ENCODE measurements at regions not wholly inside any gene's neighbourhood (a gene's known extent, or its start where the extent isn't known, plus 50 kb on each side); places are given as distances from the start of the nearest gene placed in this dataset.

GRCh38 chr18:60445341-60445740, 72.8 kb upstream of the MC4R start:
- DNase-seq = no peak

- DNase-seq = peak; percentile 97 to 99
Measured at GRCh38 chr18:60446821-60447220, 74.2 kb upstream of the MC4R start.

- peak in 1 of 2 experiments; percentile 36 for DNase-seq
Measured at GRCh38 chr18:60448487-60449267, 76.1 kb upstream of the MC4R start.

- no peak for DNase-seq
Measured at GRCh38 chr18:60452421-60452820, 79.8 kb upstream of the MC4R start.

GRCh38 chr18:60466677-60467076, 94.1 kb upstream of the MC4R start:
- no peak for DNase-seq

- no peak for DNase-seq
Measured at GRCh38 chr18:60469387-60470100, 97.0 kb upstream of the MC4R start.

GRCh38 chr18:60471652-60472051, 99.1 kb upstream of the MC4R start:
- DNase-seq = no peak

GRCh38 chr18:60485201-60485600, 112.6 kb upstream of the MC4R start:
- DNase-seq = no peak

GRCh38 chr18:60493066-60493465, 120.5 kb upstream of the MC4R start:
- DNase-seq = no peak

GRCh38 chr18:60499675-60500074, 127.1 kb upstream of the MC4R start:
- DNase-seq = no peak

- DNase-seq = no peak
Measured at GRCh38 chr18:60500960-60501359, 128.4 kb upstream of the MC4R start.

GRCh38 chr18:60502591-60502990, 130.0 kb upstream of the MC4R start:
- DNase-seq = no peak

GRCh38 chr18:60503199-60503598, 130.6 kb upstream of the MC4R start:
- no peak for DNase-seq

- no peak for DNase-seq
Measured at GRCh38 chr18:60506190-60506589, 133.6 kb upstream of the MC4R start.

GRCh38 chr18:60506682-60507081, 134.1 kb upstream of the MC4R start:
- peak; percentile 84 to 93 for DNase-seq

GRCh38 chr18:60508108-60508507, 135.5 kb upstream of the MC4R start:
- peak; percentile 82 to 95 for DNase-seq

- no peak for DNase-seq
Measured at GRCh38 chr18:60534538-60534937, 162.0 kb upstream of the MC4R start.

- DNase-seq = no peak
Measured at GRCh38 chr18:60537074-60537473, 164.5 kb upstream of the MC4R start.

GRCh38 chr18:60538891-60539290, 166.3 kb upstream of the MC4R start:
- no peak for DNase-seq

GRCh38 chr18:60541661-60542060, 169.1 kb upstream of the MC4R start:
- no peak for DNase-seq

GRCh38 chr18:60543646-60544045, 171.1 kb upstream of the MC4R start:
- no peak for DNase-seq

GRCh38 chr18:60549338-60549960, 176.9 kb upstream of the MC4R start:
- peak in 1 of 2 experiments; percentile 76 for DNase-seq

- DNase-seq = no peak
Measured at GRCh38 chr18:60552948-60553347, 180.4 kb upstream of the MC4R start.

GRCh38 chr18:60554967-60555366, 182.4 kb upstream of the MC4R start:
- DNase-seq = peak; percentile 74 to 89
